ENCODE measurements at regions not wholly inside any gene's neighbourhood (a gene's known extent, or its start where the extent isn't known, plus 50 kb on each side); places are given as distances from the start of the nearest gene placed in this dataset.

DNA sequence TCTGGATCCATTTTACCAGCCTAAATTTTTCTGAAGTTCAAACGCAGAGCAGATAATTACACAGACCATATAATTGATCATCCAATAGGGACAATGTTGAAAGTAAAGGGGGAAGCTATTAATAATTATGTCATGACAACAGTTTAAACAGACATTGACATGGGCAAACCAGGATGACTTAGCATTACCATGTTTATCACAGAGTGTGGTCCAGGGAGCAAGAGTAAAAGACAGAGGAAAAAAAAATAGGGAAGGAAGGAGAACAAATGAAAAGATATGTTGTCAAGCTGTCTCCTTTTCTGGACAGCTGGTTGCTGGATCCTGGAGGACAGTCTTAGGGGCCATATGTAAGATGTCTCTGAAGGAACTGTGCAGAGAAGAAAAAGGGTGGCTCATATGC lies 69.4 kb upstream of the FBXL4 start:
- no peak for TF ChIP-seq EZH2phosphoT487 (IDR thresholded peaks at IDR 0.05; ENCODE audit: low read depth)
- TF ChIP-seq, protein P1, sequence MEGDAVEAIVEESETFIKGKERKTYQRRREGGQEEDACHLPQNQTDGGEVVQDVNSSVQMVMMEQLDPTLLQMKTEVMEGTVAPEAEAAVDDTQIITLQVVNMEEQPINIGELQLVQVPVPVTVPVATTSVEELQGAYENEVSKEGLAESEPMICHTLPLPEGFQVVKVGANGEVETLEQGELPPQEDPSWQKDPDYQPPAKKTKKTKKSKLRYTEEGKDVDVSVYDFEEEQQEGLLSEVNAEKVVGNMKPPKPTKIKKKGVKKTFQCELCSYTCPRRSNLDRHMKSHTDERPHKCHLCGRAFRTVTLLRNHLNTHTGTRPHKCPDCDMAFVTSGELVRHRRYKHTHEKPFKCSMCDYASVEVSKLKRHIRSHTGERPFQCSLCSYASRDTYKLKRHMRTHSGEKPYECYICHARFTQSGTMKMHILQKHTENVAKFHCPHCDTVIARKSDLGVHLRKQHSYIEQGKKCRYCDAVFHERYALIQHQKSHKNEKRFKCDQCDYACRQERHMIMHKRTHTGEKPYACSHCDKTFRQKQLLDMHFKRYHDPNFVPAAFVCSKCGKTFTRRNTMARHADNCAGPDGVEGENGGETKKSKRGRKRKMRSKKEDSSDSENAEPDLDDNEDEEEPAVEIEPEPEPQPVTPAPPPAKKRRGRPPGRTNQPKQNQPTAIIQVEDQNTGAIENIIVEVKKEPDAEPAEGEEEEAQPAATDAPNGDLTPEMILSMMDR (IDR thresholded peaks at IDR 0.05; ENCODE audit: low read depth, low read length) = no peak
- no peaks in the 10 kb centered on the region for H3K27me3 ChIP-seq (ENCODE audit: low read depth, low read length)
- H3K36me3 ChIP-seq (replicated peaks; ENCODE audit: low read depth, low read length) = no peaks in the 10 kb centered on the region
- no peaks in the 10 kb centered on the region for H3K79me2 ChIP-seq (ENCODE audit: low read length)
- no peak overlapping the region for H3K4me3 ChIP-seq (ENCODE audit: low read length)
- no peak overlapping the region for H3K27ac ChIP-seq (ENCODE audit: low read length)
- H3K9ac ChIP-seq (ENCODE audit: low read length) = no peak overlapping the region
- H3K9me3 ChIP-seq (ENCODE audit: insufficient read depth, low read length) = no peaks in the 10 kb centered on the region
- H3K4me2 ChIP-seq (ENCODE audit: low read length) = no peak overlapping the region
- H4K20me1 ChIP-seq (ENCODE audit: insufficient read depth, low read length) = no peaks in the 10 kb centered on the region
- no peaks in the 10 kb centered on the region for H3K4me1 ChIP-seq (ENCODE audit: low read length)
- H2AFZ ChIP-seq (ENCODE audit: low read depth, low read length) = no peak overlapping the region

DNA sequence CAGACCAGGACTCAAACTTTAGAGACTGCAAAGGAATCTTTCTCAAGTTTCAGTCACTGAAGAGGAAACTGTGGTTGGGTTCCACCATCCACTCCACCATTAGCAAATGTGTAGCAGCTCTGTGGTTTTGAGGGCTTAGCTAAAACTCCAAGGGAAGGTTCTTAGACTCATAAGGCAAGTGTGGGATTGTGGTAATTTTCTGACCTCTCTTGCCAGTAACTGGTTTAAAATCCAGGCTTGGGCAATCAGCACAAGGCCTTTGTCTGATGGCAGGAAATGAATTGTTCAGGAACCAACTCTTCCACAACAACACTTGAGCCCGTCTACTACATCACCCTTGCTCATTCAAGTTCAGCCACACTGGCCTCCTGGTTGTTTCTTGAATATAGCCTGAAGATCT lies 68.6 kb upstream of the FBXL4 start:
- Histone ChIP-seq H3K27ac (ENCODE audit: low read length) (no peak overlapping the region), H4K20me1 (ENCODE audit: insufficient read depth, low read length) (no peaks in the 10 kb centered on the region), H3K9me3 (ENCODE audit: insufficient read depth, low read length) (no peaks in the 10 kb centered on the region), H3K9ac (ENCODE audit: low read length) (no peak overlapping the region), H2AFZ (ENCODE audit: low read depth, low read length) (no peak overlapping the region), H3K4me2 (ENCODE audit: low read length) (no peak overlapping the region), H3K4me1 (ENCODE audit: low read length) (no peaks in the 10 kb centered on the region), H3K27me3 (ENCODE audit: low read depth, low read length) (no peaks in the 10 kb centered on the region), H3K79me2 (ENCODE audit: low read length) (no peaks in the 10 kb centered on the region), H3K36me3 (replicated peaks; ENCODE audit: low read depth, low read length) (no peaks in the 10 kb centered on the region), H3K4me3 (ENCODE audit: low read length) (no peak overlapping the region)
- TF ChIP-seq, protein P1 (IDR thresholded peaks at IDR 0.05; ENCODE audit: low read depth, low read length) = no peak
- no peak for TF ChIP-seq EZH2phosphoT487 (IDR thresholded peaks at IDR 0.05; ENCODE audit: low read depth)

DNA sequence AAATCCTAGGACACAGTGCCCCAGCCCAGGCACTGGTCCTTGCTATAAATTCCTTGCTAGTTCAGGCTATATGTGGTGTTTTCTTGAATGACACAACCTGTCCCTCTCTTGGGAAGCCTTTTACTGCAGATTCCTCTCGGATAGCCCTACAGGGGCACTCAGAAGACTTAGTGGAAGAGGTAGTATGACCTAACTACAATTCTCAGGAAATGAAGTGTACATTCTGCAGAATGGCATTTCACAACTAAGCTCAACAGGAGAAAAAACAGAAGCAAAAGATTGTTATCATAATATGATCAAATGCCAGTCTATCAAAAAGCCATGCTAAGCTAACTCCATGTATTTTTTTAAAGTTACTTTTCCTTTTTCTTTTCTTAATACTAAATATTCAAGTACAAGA lies 66.3 kb upstream of the FBXL4 start:
- no peak overlapping the region for H3K4me2 ChIP-seq (ENCODE audit: low read length)
- H3K27ac ChIP-seq (ENCODE audit: low read length) = no peak overlapping the region

DNA sequence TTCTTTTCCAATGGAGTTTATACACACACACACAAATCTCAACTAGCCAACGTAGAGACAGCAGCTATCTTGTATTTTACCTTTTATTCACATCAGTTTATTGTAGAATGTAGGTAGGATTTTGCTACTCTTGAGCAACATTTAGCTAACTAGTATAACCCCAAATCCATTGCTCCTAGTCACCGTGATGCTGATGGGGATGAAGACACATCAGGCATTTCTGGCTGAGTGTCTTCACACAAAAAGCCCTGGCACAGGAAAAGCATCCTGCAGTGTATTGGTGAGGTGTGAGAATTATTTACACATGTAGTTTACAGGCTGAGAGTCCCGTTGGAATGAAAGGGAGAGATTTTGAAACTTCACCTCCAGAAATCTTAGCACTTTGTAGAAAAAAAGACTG lies 65.9 kb upstream of the FBXL4 start:
- H3K27ac ChIP-seq (ENCODE audit: low read length) = no peak overlapping the region
- no peaks in the 10 kb centered on the region for H3K27me3 ChIP-seq (ENCODE audit: low read depth, low read length)
- no peaks in the 10 kb centered on the region for H4K20me1 ChIP-seq (ENCODE audit: insufficient read depth, low read length)
- TF ChIP-seq, protein P1 (IDR thresholded peaks at IDR 0.05; ENCODE audit: low read depth, low read length) = no peak
- no peak for TF ChIP-seq EZH2phosphoT487 (IDR thresholded peaks at IDR 0.05; ENCODE audit: low read depth)
- no peaks in the 10 kb centered on the region for H3K79me2 ChIP-seq (ENCODE audit: low read length)
- H3K9ac ChIP-seq (ENCODE audit: low read length) = no peak overlapping the region
- no peak overlapping the region for H3K4me2 ChIP-seq (ENCODE audit: low read length)
- no peaks in the 10 kb centered on the region for H3K9me3 ChIP-seq (ENCODE audit: insufficient read depth, low read length)
- H3K36me3 ChIP-seq (replicated peaks; ENCODE audit: low read depth, low read length) = no peaks in the 10 kb centered on the region
- no peak overlapping the region for H3K4me3 ChIP-seq (ENCODE audit: low read length)
- no peak overlapping the region for H2AFZ ChIP-seq (ENCODE audit: low read depth, low read length)
- no peaks in the 10 kb centered on the region for H3K4me1 ChIP-seq (ENCODE audit: low read length)

More for the DNA sequence above, 66.3 kb upstream of the FBXL4 start:
- Histone ChIP-seq H4K20me1 (ENCODE audit: insufficient read depth, low read length) (no peaks in the 10 kb centered on the region), H3K79me2 (ENCODE audit: low read length) (no peaks in the 10 kb centered on the region), H3K9me3 (ENCODE audit: insufficient read depth, low read length) (no peaks in the 10 kb centered on the region), H3K27me3 (ENCODE audit: low read depth, low read length) (no peaks in the 10 kb centered on the region), H3K9ac (ENCODE audit: low read length) (no peak overlapping the region), H2AFZ (ENCODE audit: low read depth, low read length) (no peak overlapping the region), H3K4me3 (ENCODE audit: low read length) (no peak overlapping the region), H3K4me1 (ENCODE audit: low read length) (no peaks in the 10 kb centered on the region), H3K36me3 (replicated peaks; ENCODE audit: low read depth, low read length) (no peaks in the 10 kb centered on the region)
- TF ChIP-seq, protein P1 (IDR thresholded peaks at IDR 0.05; ENCODE audit: low read depth, low read length) = no peak
- TF ChIP-seq EZH2phosphoT487 (IDR thresholded peaks at IDR 0.05; ENCODE audit: low read depth) = no peak
